ENCODE measurements at regions not wholly inside any gene's neighbourhood (a gene's known extent, or its start where the extent isn't known, plus 50 kb on each side); places are given as distances from the start of the nearest gene placed in this dataset.

DNA sequence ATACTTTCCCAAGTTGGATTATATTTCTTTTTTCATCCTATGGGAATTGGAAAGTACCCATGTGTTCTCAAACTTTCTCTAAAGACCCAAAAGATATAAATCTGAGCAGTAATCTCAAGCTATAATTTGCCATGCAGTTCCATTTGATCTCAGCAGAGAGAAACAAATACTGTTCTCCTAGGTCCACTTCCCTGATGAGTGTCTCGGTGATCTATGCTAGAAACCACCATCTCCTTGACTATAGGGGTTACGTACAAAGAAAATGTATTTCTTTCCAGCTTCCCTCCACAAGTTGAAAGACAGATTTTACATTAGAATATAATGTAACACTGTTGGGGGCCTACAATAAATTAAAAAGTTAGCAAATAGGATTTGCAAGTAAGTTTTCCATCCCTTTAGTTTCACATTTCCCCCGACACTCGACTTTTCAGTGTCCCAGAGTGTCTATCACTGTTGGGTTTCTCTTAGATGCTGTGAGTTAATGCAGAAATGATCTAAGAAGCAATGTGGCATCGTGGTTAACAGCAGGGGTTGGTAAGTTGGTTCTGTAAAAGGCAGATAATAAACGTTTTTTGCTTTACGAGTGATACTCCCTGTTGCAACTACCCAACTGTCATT, 465.1 kb upstream of the CFAP20DC start:
- TF ChIP-seq, protein P1, sequence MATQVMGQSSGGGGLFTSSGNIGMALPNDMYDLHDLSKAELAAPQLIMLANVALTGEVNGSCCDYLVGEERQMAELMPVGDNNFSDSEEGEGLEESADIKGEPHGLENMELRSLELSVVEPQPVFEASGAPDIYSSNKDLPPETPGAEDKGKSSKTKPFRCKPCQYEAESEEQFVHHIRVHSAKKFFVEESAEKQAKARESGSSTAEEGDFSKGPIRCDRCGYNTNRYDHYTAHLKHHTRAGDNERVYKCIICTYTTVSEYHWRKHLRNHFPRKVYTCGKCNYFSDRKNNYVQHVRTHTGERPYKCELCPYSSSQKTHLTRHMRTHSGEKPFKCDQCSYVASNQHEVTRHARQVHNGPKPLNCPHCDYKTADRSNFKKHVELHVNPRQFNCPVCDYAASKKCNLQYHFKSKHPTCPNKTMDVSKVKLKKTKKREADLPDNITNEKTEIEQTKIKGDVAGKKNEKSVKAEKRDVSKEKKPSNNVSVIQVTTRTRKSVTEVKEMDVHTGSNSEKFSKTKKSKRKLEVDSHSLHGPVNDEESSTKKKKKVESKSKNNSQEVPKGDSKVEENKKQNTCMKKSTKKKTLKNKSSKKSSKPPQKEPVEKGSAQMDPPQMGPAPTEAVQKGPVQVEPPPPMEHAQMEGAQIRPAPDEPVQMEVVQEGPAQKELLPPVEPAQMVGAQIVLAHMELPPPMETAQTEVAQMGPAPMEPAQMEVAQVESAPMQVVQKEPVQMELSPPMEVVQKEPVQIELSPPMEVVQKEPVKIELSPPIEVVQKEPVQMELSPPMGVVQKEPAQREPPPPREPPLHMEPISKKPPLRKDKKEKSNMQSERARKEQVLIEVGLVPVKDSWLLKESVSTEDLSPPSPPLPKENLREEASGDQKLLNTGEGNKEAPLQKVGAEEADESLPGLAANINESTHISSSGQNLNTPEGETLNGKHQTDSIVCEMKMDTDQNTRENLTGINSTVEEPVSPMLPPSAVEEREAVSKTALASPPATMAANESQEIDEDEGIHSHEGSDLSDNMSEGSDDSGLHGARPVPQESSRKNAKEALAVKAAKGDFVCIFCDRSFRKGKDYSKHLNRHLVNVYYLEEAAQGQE (IDR thresholded peaks at IDR 0.05; ENCODE audit: unreplicated experiment): no peak
- no peak for TF ChIP-seq EZH2phosphoT487 (IDR thresholded peaks at IDR 0.05; ENCODE audit: unreplicated experiment)
- no peak for TF ChIP-seq ZNF114 (CRISPR knock-in tag; IDR thresholded peaks at IDR 0.05)
- no peak for TF ChIP-seq CREB1 (CRISPR knock-in tag; IDR thresholded peaks at IDR 0.05; ENCODE audit: low read depth)
- TF ChIP-seq, protein P2, sequence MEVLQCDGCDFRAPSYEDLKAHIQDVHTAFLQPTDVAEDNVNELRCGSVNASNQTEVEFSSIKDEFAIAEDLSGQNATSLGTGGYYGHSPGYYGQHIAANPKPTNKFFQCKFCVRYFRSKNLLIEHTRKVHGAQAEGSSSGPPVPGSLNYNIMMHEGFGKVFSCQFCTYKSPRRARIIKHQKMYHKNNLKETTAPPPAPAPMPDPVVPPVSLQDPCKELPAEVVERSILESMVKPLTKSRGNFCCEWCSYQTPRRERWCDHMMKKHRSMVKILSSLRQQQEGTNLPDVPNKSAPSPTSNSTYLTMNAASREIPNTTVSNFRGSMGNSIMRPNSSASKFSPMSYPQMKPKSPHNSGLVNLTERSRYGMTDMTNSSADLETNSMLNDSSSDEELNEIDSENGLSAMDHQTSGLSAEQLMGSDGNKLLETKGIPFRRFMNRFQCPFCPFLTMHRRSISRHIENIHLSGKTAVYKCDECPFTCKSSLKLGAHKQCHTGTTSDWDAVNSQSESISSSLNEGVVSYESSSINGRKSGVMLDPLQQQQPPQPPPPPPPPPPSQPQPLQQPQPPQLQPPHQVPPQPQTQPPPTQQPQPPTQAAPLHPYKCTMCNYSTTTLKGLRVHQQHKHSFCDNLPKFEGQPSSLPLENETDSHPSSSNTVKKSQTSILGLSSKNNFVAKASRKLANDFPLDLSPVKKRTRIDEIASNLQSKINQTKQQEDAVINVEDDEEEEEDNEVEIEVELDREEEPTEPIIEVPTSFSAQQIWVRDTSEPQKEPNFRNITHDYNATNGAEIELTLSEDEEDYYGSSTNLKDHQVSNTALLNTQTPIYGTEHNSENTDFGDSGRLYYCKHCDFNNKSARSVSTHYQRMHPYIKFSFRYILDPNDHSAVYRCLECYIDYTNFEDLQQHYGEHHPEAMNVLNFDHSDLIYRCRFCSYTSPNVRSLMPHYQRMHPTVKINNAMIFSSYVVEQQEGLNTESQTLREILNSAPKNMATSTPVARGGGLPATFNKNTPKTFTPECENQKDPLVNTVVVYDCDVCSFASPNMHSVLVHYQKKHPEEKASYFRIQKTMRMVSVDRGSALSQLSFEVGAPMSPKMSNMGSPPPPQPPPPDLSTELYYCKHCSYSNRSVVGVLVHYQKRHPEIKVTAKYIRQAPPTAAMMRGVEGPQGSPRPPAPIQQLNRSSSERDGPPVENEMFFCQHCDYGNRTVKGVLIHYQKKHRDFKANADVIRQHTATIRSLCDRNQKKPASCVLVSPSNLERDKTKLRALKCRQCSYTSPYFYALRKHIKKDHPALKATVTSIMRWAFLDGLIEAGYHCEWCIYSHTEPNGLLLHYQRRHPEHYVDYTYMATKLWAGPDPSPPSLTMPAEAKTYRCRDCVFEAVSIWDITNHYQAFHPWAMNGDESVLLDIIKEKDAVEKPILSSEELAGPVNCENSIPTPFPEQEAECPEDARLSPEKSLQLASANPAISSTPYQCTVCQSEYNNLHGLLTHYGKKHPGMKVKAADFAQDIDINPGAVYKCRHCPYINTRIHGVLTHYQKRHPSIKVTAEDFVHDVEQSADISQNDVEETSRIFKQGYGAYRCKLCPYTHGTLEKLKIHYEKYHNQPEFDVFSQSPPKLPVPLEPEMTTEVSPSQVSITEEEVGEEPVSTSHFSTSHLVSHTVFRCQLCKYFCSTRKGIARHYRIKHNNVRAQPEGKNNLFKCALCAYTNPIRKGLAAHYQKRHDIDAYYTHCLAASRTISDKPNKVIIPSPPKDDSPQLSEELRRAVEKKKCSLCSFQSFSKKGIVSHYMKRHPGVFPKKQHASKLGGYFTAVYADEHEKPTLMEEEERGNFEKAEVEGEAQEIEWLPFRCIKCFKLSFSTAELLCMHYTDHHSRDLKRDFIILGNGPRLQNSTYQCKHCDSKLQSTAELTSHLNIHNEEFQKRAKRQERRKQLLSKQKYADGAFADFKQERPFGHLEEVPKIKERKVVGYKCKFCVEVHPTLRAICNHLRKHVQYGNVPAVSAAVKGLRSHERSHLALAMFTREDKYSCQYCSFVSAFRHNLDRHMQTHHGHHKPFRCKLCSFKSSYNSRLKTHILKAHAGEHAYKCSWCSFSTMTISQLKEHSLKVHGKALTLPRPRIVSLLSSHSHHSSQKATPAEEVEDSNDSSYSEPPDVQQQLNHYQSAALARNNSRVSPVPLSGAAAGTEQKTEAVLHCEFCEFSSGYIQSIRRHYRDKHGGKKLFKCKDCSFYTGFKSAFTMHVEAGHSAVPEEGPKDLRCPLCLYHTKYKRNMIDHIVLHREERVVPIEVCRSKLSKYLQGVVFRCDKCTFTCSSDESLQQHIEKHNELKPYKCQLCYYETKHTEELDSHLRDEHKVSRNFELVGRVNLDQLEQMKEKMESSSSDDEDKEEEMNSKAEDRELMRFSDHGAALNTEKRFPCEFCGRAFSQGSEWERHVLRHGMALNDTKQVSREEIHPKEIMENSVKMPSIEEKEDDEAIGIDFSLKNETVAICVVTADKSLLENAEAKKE (CRISPR knock-in tag; IDR thresholded peaks at IDR 0.05): no peak
- no peak for TF ChIP-seq NANOG (IDR thresholded peaks at IDR 0.05; ENCODE audit: borderline replicate concordance)
- no peak for TF ChIP-seq JUNB (IDR thresholded peaks at IDR 0.05; ENCODE audit: unreplicated experiment)
- TF ChIP-seq, protein P3, sequence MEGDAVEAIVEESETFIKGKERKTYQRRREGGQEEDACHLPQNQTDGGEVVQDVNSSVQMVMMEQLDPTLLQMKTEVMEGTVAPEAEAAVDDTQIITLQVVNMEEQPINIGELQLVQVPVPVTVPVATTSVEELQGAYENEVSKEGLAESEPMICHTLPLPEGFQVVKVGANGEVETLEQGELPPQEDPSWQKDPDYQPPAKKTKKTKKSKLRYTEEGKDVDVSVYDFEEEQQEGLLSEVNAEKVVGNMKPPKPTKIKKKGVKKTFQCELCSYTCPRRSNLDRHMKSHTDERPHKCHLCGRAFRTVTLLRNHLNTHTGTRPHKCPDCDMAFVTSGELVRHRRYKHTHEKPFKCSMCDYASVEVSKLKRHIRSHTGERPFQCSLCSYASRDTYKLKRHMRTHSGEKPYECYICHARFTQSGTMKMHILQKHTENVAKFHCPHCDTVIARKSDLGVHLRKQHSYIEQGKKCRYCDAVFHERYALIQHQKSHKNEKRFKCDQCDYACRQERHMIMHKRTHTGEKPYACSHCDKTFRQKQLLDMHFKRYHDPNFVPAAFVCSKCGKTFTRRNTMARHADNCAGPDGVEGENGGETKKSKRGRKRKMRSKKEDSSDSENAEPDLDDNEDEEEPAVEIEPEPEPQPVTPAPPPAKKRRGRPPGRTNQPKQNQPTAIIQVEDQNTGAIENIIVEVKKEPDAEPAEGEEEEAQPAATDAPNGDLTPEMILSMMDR (conservative IDR thresholded peaks at IDR 0.05; ENCODE audit: low read depth in 2 of 2): no peak
- no peak for TF ChIP-seq POLR2AphosphoS5 (IDR thresholded peaks at IDR 0.05; ENCODE audit: low read depth)
- H3K27me3 Mint-ChIP-seq (ENCODE audit: insufficient read depth, low read depth, poor library complexity): no peaks in the 10 kb centered on the region
- Histone ChIP-seq H3K4me1 (ENCODE audit: insufficient read depth) (no peaks in the 10 kb centered on the region; the same call in 1 of the 2 replicates), H3K4me2 (no peak overlapping the region), H3K27ac (ENCODE audit: low read depth) (no peak overlapping the region), H3K9me2 (ENCODE audit: insufficient read depth) (0 out of 2 replicates have a peak, but pooled peaks cover under 1% of the 10 kb centered on the region), H3F3A (replicated peaks; ENCODE audit: low read depth) (no peaks in the 10 kb centered on the region), H4K20me1 (replicated peaks; ENCODE audit: insufficient read depth) (no peaks in the 10 kb centered on the region), H3K79me2 (replicated peaks; ENCODE audit: insufficient read depth) (no peaks in the 10 kb centered on the region), H3K36me3 (ENCODE audit: insufficient read depth) (no peaks in the 10 kb centered on the region; the same call in 1 of the 2 replicates), H3K27me3 (ENCODE audit: insufficient read depth) (no peaks in the 10 kb centered on the region), H3K4me3 (no peak overlapping the region), H2AFZ (no peak overlapping the region)
- H3K4me3 Mint-ChIP-seq: no peak overlapping the region
- H3K9me3 Mint-ChIP-seq: no peaks in the 10 kb centered on the region
- H3K36me3 Mint-ChIP-seq (ENCODE audit: low read depth): no peaks in the 10 kb centered on the region
- DNase-seq (ENCODE audit: low spot score): no peak
- H3K4me1 Mint-ChIP-seq: peaks cover 16% of the 10 kb centered on the region
- H3K27ac Mint-ChIP-seq: no peak overlapping the region
- no peak for ATAC-seq
